GM06990 (cell line): ENCODE measurements at regions not wholly inside any gene's neighbourhood (a gene's known extent, or its start where the extent isn't known, plus 50 kb on each side); places are given as distances from the start of the nearest gene placed in this dataset.

Source experiments
- DNase-seq: peaks from one replicate; pipeline ENCODE4 v3.0.0-alpha.2; 2011; ENCODE audit not compliant: insufficient read length; ENCODE audit errors: extremely low read depth
- H3K27me3 ChIP-seq: replicated peaks from 2 replicates; pipeline ENCODE4 v1.6.0; 2011; ENCODE audit warnings: low read length; ENCODE audit not compliant: control insufficient read depth, insufficient read depth
- H3K36me3 ChIP-seq: 2 replicates; pipeline ENCODE4 v1.5.1; 2011; ENCODE audit warnings: low read length; ENCODE audit not compliant: control insufficient read depth, insufficient read depth
- H3K4me3 ChIP-seq: replicated peaks from 2 replicates; pipeline ENCODE4 v1.5.1; 2011; ENCODE audit warnings: low read depth, mild to moderate bottlenecking, control low read depth, low read length
- TF ChIP-seq, protein P1 (sequence below): IDR thresholded peaks from 2 replicates; pipeline ENCODE4 v1.5.1; 2011; ENCODE audit warnings: low read length, control low read depth, mild to moderate bottlenecking, inconsistent platforms; ENCODE audit not compliant: insufficient read depth, poor library complexity, severe bottlenecking

DNA sequence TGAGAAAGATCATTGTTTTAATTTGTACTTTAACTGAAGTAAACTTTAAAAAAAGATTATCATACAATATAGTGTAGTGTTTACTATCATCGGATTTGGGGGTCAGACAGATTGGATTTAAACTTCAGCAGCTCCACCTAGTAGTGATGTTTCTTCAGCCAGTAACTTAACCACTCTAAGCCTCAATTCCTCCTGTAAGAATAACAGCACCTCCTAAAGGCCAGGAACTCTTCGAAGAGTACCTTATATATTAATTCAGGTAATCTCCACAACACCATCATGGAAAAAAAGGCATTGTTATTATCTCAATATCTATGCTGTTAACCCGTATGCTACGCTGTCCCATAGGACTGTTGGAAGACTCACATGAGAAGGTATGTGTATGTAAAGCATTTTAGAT, 69.0 kb upstream of the DLGAP1 start:
- no peaks in the 10 kb centered on the region for H3K36me3 ChIP-seq
- no peak overlapping the region for H3K4me3 ChIP-seq
- no peak for DNase-seq
- no peaks in the 10 kb centered on the region for H3K27me3 ChIP-seq
- TF ChIP-seq, protein P1, sequence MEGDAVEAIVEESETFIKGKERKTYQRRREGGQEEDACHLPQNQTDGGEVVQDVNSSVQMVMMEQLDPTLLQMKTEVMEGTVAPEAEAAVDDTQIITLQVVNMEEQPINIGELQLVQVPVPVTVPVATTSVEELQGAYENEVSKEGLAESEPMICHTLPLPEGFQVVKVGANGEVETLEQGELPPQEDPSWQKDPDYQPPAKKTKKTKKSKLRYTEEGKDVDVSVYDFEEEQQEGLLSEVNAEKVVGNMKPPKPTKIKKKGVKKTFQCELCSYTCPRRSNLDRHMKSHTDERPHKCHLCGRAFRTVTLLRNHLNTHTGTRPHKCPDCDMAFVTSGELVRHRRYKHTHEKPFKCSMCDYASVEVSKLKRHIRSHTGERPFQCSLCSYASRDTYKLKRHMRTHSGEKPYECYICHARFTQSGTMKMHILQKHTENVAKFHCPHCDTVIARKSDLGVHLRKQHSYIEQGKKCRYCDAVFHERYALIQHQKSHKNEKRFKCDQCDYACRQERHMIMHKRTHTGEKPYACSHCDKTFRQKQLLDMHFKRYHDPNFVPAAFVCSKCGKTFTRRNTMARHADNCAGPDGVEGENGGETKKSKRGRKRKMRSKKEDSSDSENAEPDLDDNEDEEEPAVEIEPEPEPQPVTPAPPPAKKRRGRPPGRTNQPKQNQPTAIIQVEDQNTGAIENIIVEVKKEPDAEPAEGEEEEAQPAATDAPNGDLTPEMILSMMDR, result no peak

GRCh38 chr18:4511166-4511565, 56.1 kb upstream of the DLGAP1 start:
- TF ChIP-seq, protein P1, result no peak
- peak; percentile 18 for DNase-seq
- Histone ChIP-seq H3K4me3 (no peak overlapping the region), H3K36me3 (no peaks in the 10 kb centered on the region), H3K27me3 (no peaks in the 10 kb centered on the region)

GRCh38 chr18:4510711-4511110, 55.6 kb upstream of the DLGAP1 start:
- TF ChIP-seq, protein P1, result no peak
- no peaks in the 10 kb centered on the region for H3K36me3 ChIP-seq
- H3K27me3 ChIP-seq, result no peaks in the 10 kb centered on the region
- H3K4me3 ChIP-seq, result no peak overlapping the region
- peak; percentile 22 for DNase-seq

DNA sequence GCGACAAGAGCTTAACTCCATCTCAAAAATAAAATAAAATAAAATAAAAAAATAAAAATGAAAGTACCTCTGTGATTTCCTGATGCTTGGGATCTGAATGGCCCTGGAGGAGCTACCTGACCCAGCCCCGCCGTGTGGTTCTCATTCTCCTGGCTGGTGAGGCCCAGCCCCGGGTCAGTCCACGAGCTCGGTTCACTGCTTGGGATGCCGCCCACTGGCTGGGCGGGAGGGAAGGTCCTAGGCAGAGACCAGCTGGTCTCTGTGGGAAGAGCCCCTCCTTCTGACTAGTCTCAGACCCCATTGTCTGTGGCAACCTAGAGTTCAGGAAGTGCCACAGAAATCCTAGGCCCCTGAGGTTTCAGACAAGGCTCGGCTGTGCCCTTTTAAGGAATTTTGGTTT, 55.1 kb upstream of the DLGAP1 start:
- TF ChIP-seq, protein P1, result no peak
- no peak for DNase-seq
- Histone ChIP-seq H3K4me3 (no peak overlapping the region), H3K36me3 (no peaks in the 10 kb centered on the region), H3K27me3 (no peaks in the 10 kb centered on the region)
